ENCODE measurements at regions not wholly inside any gene's neighbourhood (a gene's known extent, or its start where the extent isn't known, plus 50 kb on each side); places are given as distances from the start of the nearest gene placed in this dataset.

- DNase-seq (ENCODE audit: low read depth) (no peak), FAIRE-seq (peak; percentile 54)
- Mint-ChIP-seq H3K9me3 (ENCODE audit: unreplicated experiment) (peaks cover 2% of the 10 kb centered on the region), H3K4me1 (ENCODE audit: low read depth, unreplicated experiment) (peaks cover 2% of the 10 kb centered on the region), H3K27me3 (ENCODE audit: low read depth, unreplicated experiment) (no peaks in the 10 kb centered on the region), H3K36me3 (ENCODE audit: low read depth, unreplicated experiment) (no peaks in the 10 kb centered on the region), H3K4me3 (ENCODE audit: unreplicated experiment) (no peak overlapping the region), H3K27ac (ENCODE audit: unreplicated experiment) (no peak overlapping the region)
- Histone ChIP-seq H3K9ac (ENCODE audit: low read length) (no peak overlapping the region), H3K4me3 (ENCODE audit: insufficient read depth, low read depth, low read length) (no peak overlapping the region), H3K36me3 (ENCODE audit: insufficient read depth, low read length) (no peaks in the 10 kb centered on the region), H3K79me2 (ENCODE audit: insufficient read depth, low read length) (no peaks in the 10 kb centered on the region), H3K4me1 (ENCODE audit: insufficient read depth, low read length) (no peaks in the 10 kb centered on the region), H3K27me3 (ENCODE audit: insufficient read depth, low read length) (no peaks in the 10 kb centered on the region), H3K9me3 (ENCODE audit: insufficient read depth, low read depth, low read length) (no peaks in the 10 kb centered on the region), H3K4me2 (ENCODE audit: low read length) (no peak overlapping the region), H4K20me1 (ENCODE audit: insufficient read depth, low read length) (no peaks in the 10 kb centered on the region), H2AFZ (ENCODE audit: low read depth, low read length) (no peak overlapping the region), H3K27ac (ENCODE audit: low read depth, low read length) (no peak overlapping the region)
- TF ChIP-seq EZH2 (IDR thresholded peaks at IDR 0.05; ENCODE audit: insufficient read depth, low read length) = no peak
- no peak for TF ChIP-seq CTCF (IDR thresholded peaks at IDR 0.05; ENCODE audit: insufficient read depth, low read depth, low read length)
Measured at GRCh38 chr12:88398031-88398430, 182.2 kb downstream of the KITLG start.

GRCh38 chr12:88399811-88400210 lies 180.5 kb downstream of the KITLG start:
- Mint-ChIP-seq H3K27me3 (ENCODE audit: low read depth, unreplicated experiment) (no peaks in the 10 kb centered on the region), H3K4me1 (ENCODE audit: low read depth, unreplicated experiment) (no peaks in the 10 kb centered on the region), H3K27ac (ENCODE audit: unreplicated experiment) (no peak overlapping the region), H3K9me3 (ENCODE audit: unreplicated experiment) (peaks cover 2% of the 10 kb centered on the region), H3K36me3 (ENCODE audit: low read depth, unreplicated experiment) (no peaks in the 10 kb centered on the region), H3K4me3 (ENCODE audit: unreplicated experiment) (no peak overlapping the region)
- no peaks in the 10 kb centered on the region for H3K27me3 ChIP-seq (ENCODE audit: insufficient read depth, low read length)
- no peak overlapping the region for H3K4me3 ChIP-seq (ENCODE audit: insufficient read depth, low read depth, low read length)
- no peak overlapping the region for H2AFZ ChIP-seq (ENCODE audit: low read depth, low read length)
- H4K20me1 ChIP-seq (ENCODE audit: insufficient read depth, low read length) = no peaks in the 10 kb centered on the region
- no peaks in the 10 kb centered on the region for H3K4me1 ChIP-seq (ENCODE audit: insufficient read depth, low read length)
- no peak for DNase-seq (ENCODE audit: low read depth)
- no peak for TF ChIP-seq CTCF (IDR thresholded peaks at IDR 0.05; ENCODE audit: insufficient read depth, low read depth, low read length)
- no peak for TF ChIP-seq EZH2 (IDR thresholded peaks at IDR 0.05; ENCODE audit: insufficient read depth, low read length)
- no peaks in the 10 kb centered on the region for H3K9me3 ChIP-seq (ENCODE audit: insufficient read depth, low read depth, low read length)
- no peaks in the 10 kb centered on the region for H3K79me2 ChIP-seq (ENCODE audit: insufficient read depth, low read length)
- no peak overlapping the region for H3K27ac ChIP-seq (ENCODE audit: low read depth, low read length)
- H3K36me3 ChIP-seq (ENCODE audit: insufficient read depth, low read length) = no peaks in the 10 kb centered on the region
- no peak overlapping the region for H3K4me2 ChIP-seq (ENCODE audit: low read length)
- FAIRE-seq = no peak
- no peak overlapping the region for H3K9ac ChIP-seq (ENCODE audit: low read length)

- Mint-ChIP-seq H3K36me3 (ENCODE audit: low read depth, unreplicated experiment) (no peaks in the 10 kb centered on the region), H3K27me3 (ENCODE audit: low read depth, unreplicated experiment) (no peaks in the 10 kb centered on the region), H3K4me1 (ENCODE audit: low read depth, unreplicated experiment) (no peaks in the 10 kb centered on the region), H3K4me3 (ENCODE audit: unreplicated experiment) (no peak overlapping the region), H3K9me3 (ENCODE audit: unreplicated experiment) (peaks cover 2% of the 10 kb centered on the region), H3K27ac (ENCODE audit: unreplicated experiment) (no peak overlapping the region)
- FAIRE-seq = no peak
- Histone ChIP-seq H3K9me3 (ENCODE audit: insufficient read depth, low read depth, low read length) (no peaks in the 10 kb centered on the region), H3K4me2 (ENCODE audit: low read length) (no peak overlapping the region), H3K9ac (ENCODE audit: low read length) (no peak overlapping the region), H3K4me3 (ENCODE audit: insufficient read depth, low read depth, low read length) (no peak overlapping the region), H3K4me1 (ENCODE audit: insufficient read depth, low read length) (no peaks in the 10 kb centered on the region), H3K36me3 (ENCODE audit: insufficient read depth, low read length) (no peaks in the 10 kb centered on the region), H3K27ac (ENCODE audit: low read depth, low read length) (no peak overlapping the region), H3K79me2 (ENCODE audit: insufficient read depth, low read length) (no peaks in the 10 kb centered on the region), H2AFZ (ENCODE audit: low read depth, low read length) (no peak overlapping the region), H4K20me1 (ENCODE audit: insufficient read depth, low read length) (no peaks in the 10 kb centered on the region), H3K27me3 (ENCODE audit: insufficient read depth, low read length) (no peaks in the 10 kb centered on the region)
- no peak for TF ChIP-seq CTCF (IDR thresholded peaks at IDR 0.05; ENCODE audit: insufficient read depth, low read depth, low read length)
- no peak for TF ChIP-seq EZH2 (IDR thresholded peaks at IDR 0.05; ENCODE audit: insufficient read depth, low read length)
- DNase-seq (ENCODE audit: low read depth) = no peak
Measured at GRCh38 chr12:88400302-88400701, 180.0 kb downstream of the KITLG start.

Data from astrocyte (in vitro differentiated cells and primary cell).